ENCODE measurements at regions not wholly inside any gene's neighbourhood (a gene's known extent, or its start where the extent isn't known, plus 50 kb on each side); places are given as distances from the start of the nearest gene placed in this dataset.
A peak's percentile ranks its signal among the peaks of the same experiment; 100 is the strongest.

DNA sequence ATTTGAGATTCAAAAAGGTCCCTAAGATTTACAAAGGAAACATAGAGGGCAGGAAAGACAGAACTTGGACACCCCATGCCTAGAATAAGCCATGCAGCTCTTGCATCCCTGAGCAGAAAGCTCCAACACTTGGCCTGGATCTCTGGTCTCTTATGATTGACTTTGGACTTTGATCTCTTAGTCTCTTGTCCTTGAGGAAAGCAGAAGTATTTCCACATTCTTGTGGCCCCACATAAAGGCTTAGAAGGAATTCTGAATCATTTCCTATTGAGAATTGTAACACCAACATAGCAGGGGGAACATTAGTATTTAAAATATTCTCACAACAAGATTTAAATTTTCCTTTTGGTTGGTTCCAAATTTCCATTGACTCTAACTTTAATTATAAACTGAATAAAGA, 283.7 kb upstream of the PRKD1 start:
- Histone ChIP-seq H3F3A (ENCODE audit: low read length, unreplicated experiment) (no peaks in the 10 kb centered on the region), H3K27ac (ENCODE audit: low read length) (no peak overlapping the region), H3K4me3 (ENCODE audit: low read length) (no peak overlapping the region), H3K9me3 (ENCODE audit: low read length) (no peaks in the 10 kb centered on the region), H3K9ac (ENCODE audit: low read length) (no peak overlapping the region), H2AFZ (ENCODE audit: low read length) (no peak overlapping the region), H3K36me3 (ENCODE audit: low read depth, low read length) (no peaks in the 10 kb centered on the region), H3K27me3 (ENCODE audit: low read length) (no peaks in the 10 kb centered on the region), H3K4me2 (ENCODE audit: low read length) (no peak overlapping the region), H3K9me2 (replicated peaks; ENCODE audit: low read length) (no peaks in the 10 kb centered on the region), H3K79me2 (ENCODE audit: low read length) (no peaks in the 10 kb centered on the region), H4K20me1 (ENCODE audit: low read length) (no peaks in the 10 kb centered on the region), H3K4me1 (ENCODE audit: insufficient read depth, low read length) (no peaks in the 10 kb centered on the region)
- intact Hi-C loops (cut with micrococcal nuclease): loop anchor here (10.0 kb wide), 1 partner anchor 287 kb away; the partner anchor contains the start of gene PRKD1
- ChIA-PET POLR2A (ENCODE audit: unreplicated experiment) (no interaction called here), CTCF (no interaction called here)
- no TSS peak for BruUV-seq (replicated peaks)
- TF ChIP-seq, protein P1, sequence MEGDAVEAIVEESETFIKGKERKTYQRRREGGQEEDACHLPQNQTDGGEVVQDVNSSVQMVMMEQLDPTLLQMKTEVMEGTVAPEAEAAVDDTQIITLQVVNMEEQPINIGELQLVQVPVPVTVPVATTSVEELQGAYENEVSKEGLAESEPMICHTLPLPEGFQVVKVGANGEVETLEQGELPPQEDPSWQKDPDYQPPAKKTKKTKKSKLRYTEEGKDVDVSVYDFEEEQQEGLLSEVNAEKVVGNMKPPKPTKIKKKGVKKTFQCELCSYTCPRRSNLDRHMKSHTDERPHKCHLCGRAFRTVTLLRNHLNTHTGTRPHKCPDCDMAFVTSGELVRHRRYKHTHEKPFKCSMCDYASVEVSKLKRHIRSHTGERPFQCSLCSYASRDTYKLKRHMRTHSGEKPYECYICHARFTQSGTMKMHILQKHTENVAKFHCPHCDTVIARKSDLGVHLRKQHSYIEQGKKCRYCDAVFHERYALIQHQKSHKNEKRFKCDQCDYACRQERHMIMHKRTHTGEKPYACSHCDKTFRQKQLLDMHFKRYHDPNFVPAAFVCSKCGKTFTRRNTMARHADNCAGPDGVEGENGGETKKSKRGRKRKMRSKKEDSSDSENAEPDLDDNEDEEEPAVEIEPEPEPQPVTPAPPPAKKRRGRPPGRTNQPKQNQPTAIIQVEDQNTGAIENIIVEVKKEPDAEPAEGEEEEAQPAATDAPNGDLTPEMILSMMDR (conservative IDR thresholded peaks at IDR 0.05; ENCODE audit: low read depth, low read length): no peak
- TF ChIP-seq EZH2 (IDR thresholded peaks at IDR 0.05; ENCODE audit: low read length, unreplicated experiment) (no peak), EZH2phosphoT487 (IDR thresholded peaks at IDR 0.05; ENCODE audit: borderline replicate concordance, low read length) (no peak)
- DNase-seq (no peak), ATAC-seq (no peak)

DNA sequence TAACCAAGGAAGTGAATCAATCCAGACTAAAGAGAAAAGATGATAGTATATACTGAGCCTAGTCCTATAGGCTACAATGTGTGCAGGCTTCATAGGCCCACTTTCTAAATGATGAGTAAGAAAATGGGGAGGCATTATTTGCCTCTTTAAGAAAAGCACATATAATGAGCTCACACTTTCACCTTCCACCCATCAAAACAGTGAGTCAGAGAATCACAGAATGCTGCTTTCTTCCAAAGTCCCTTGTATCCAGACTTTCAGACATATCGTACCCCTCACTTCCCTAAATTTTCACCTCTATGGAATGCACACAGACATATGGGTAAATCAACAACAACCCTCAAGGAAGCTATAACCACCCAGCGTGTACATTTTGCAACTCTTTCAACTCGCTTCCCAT, 286.4 kb upstream of the PRKD1 start:
- H3K9me3 ChIP-seq (ENCODE audit: low read length): no peaks in the 10 kb centered on the region
- CTCF ChIA-PET: interaction anchor here (0.5 to 1.2 kb wide), 6 partner anchors 9 to 1457 kb away, joined by 3 to 13 read pairs (median 4); no protein-coding TSS in a partner anchor
- no peaks in the 10 kb centered on the region for H3K79me2 ChIP-seq (ENCODE audit: low read length)
- DNase-seq: peak; percentile 12
- no peak overlapping the region for H2AFZ ChIP-seq (ENCODE audit: low read length)
- H3K27ac ChIP-seq (ENCODE audit: low read length): no peak overlapping the region
- no TSS peak for BruUV-seq (replicated peaks)
- no peaks in the 10 kb centered on the region for H4K20me1 ChIP-seq (ENCODE audit: low read length)
- H3K9ac ChIP-seq (ENCODE audit: low read length): no peak overlapping the region
- H3K9me2 ChIP-seq (replicated peaks; ENCODE audit: low read length): no peaks in the 10 kb centered on the region
- H3K36me3 ChIP-seq (ENCODE audit: low read depth, low read length): no peaks in the 10 kb centered on the region
- POLR2A ChIA-PET (ENCODE audit: unreplicated experiment): interaction anchor here (0.5 to 0.6 kb wide), 2 partner anchors 245 to 633 kb away, joined by 3 to 5 read pairs; no protein-coding TSS in a partner anchor
- H3K27me3 ChIP-seq (ENCODE audit: low read length): no peaks in the 10 kb centered on the region
- peak; percentile 30 for ATAC-seq
- no peak overlapping the region for H3K4me3 ChIP-seq (ENCODE audit: low read length)
- no peaks in the 10 kb centered on the region for H3K4me1 ChIP-seq (ENCODE audit: insufficient read depth, low read length)
- no peak for TF ChIP-seq EZH2 (IDR thresholded peaks at IDR 0.05; ENCODE audit: low read length, unreplicated experiment)
- no peak for TF ChIP-seq EZH2phosphoT487 (IDR thresholded peaks at IDR 0.05; ENCODE audit: borderline replicate concordance, low read length)
- TF ChIP-seq, protein P1 (conservative IDR thresholded peaks at IDR 0.05; ENCODE audit: low read depth, low read length): no peak
- no peak overlapping the region for H3K4me2 ChIP-seq (ENCODE audit: low read length)
- H3F3A ChIP-seq (ENCODE audit: low read length, unreplicated experiment): no peaks in the 10 kb centered on the region
- intact Hi-C loops (cut with micrococcal nuclease): loop anchor here (1.0 to 10.0 kb wide), 4 partner anchors 209 to 1457 kb away; partner anchors contain the start of gene PRKD1

DNA sequence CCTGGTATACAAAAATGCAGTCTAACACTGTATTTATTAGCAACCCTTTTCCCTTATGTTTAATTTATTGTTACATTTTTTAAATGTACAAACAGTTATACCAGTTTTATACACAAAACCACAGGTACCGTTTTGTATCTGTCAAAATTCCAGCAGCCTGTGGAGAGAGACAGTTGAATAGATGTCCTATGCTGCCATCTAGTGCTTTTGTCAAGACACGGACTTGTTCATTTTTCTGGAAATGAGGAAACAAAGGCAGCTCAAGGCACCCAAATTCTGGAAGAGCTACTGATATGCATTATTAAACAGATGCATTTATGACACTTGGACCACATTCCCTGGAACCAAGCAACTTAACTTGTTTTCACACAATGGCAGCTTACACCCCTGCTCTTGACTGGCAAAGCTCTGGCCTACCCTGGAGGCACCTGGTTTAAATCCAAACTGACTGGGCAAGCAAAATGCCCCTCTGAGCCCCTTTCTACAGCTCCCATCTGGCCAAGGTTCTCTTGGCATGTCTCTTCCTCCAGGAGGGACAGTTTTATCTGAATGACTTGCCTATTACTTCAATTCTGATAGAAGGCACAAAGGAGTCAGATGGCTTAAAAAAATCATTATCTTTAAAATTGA, 286.9 kb upstream of the PRKD1 start:
- no peaks in the 10 kb centered on the region for H3K27me3 ChIP-seq (ENCODE audit: low read length)
- no peak overlapping the region for H3K4me2 ChIP-seq (ENCODE audit: low read length)
- no peak for TF ChIP-seq EZH2 (IDR thresholded peaks at IDR 0.05; ENCODE audit: low read length, unreplicated experiment)
- TF ChIP-seq, protein P1 (conservative IDR thresholded peaks at IDR 0.05; ENCODE audit: low read depth, low read length): peak; percentile 89
- no peaks in the 10 kb centered on the region for H3K79me2 ChIP-seq (ENCODE audit: low read length)
- no peaks in the 10 kb centered on the region for H4K20me1 ChIP-seq (ENCODE audit: low read length)
- ATAC-seq (peak; percentile 79), DNase-seq (peak; percentile 74)
- no peaks in the 10 kb centered on the region for H3K4me1 ChIP-seq (ENCODE audit: insufficient read depth, low read length)
- CTCF ChIA-PET: interaction anchor here (0.5 to 1.2 kb wide), 6 partner anchors 9 to 1457 kb away, joined by 3 to 13 read pairs (median 4); no protein-coding TSS in a partner anchor
- POLR2A ChIA-PET (ENCODE audit: unreplicated experiment): interaction anchor here (0.5 kb wide), 1 partner anchor 245 kb away, joined by 5 read pairs; no protein-coding TSS in a partner anchor
- no peaks in the 10 kb centered on the region for H3K36me3 ChIP-seq (ENCODE audit: low read depth, low read length)
- no peaks in the 10 kb centered on the region for H3K9me2 ChIP-seq (replicated peaks; ENCODE audit: low read length)
- no peaks in the 10 kb centered on the region for H3K9me3 ChIP-seq (ENCODE audit: low read length)
- H2AFZ ChIP-seq (ENCODE audit: low read length): no peak overlapping the region
- intact Hi-C loops (cut with micrococcal nuclease): loop anchor here (1.0 to 10.0 kb wide), 4 partner anchors 209 to 1458 kb away; partner anchors contain the start of gene PRKD1
- no peak overlapping the region for H3K27ac ChIP-seq (ENCODE audit: low read length)
- no peak overlapping the region for H3K9ac ChIP-seq (ENCODE audit: low read length)
- no peaks in the 10 kb centered on the region for H3F3A ChIP-seq (ENCODE audit: low read length, unreplicated experiment)
- BruUV-seq (replicated peaks): no TSS peak
- H3K4me3 ChIP-seq (ENCODE audit: low read length): no peak overlapping the region
